Transverse colon (tissue), 3 donors: ENCODE measurements at regions not wholly inside any gene's neighbourhood (a gene's known extent, or its start where the extent isn't known, plus 50 kb on each side); places are given as distances from the start of the nearest gene placed in this dataset.

Experiments
- EP300 ChIP-seq: sonication (generic); formaldehyde crosslinking; IDR thresholded peaks from one replicate; pipeline ENCODE4 v1.6.1; 2017; ENCODE audit warnings: antibody characterized with exemption, low read depth
- TF ChIP-seq, protein P1 (sequence below), 5 experiments: fragments of 200-600 bp in 3 of 5; fragments of 450-650 bp in 2 of 5; sonication (generic) in 3 of 5; IDR thresholded peaks; 1 replicate in 2 of 5; 2 replicates in 3 of 5; pipeline ENCODE4 v1.5.1; 2016 to 2017; ENCODE audit warnings: antibody characterized with exemption in 5 of 5, inconsistent platforms in 3 of 5, mild to moderate bottlenecking in 2 of 5, moderate library complexity in 1 of 5

DNA sequence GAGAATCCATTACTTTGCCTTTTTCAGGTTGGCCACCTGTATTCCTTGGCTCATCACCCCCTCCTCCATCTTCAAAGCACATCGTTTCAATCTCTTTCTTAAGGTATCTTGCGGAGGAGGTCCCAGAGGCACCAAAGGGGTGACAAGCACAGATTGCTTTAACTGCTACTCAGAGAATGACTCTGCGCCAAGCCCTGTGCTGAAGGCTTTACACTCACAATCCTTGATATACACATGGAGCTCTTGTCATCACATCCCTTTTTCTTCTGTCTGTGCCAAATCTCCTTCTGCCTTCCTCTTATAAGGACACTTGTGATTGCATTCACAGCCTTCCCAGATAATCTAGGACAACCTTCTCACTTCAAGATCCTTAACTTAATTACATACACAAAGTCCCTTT lies 134.7 kb upstream of the MAMLD1 start:
- TF ChIP-seq, protein P1, sequence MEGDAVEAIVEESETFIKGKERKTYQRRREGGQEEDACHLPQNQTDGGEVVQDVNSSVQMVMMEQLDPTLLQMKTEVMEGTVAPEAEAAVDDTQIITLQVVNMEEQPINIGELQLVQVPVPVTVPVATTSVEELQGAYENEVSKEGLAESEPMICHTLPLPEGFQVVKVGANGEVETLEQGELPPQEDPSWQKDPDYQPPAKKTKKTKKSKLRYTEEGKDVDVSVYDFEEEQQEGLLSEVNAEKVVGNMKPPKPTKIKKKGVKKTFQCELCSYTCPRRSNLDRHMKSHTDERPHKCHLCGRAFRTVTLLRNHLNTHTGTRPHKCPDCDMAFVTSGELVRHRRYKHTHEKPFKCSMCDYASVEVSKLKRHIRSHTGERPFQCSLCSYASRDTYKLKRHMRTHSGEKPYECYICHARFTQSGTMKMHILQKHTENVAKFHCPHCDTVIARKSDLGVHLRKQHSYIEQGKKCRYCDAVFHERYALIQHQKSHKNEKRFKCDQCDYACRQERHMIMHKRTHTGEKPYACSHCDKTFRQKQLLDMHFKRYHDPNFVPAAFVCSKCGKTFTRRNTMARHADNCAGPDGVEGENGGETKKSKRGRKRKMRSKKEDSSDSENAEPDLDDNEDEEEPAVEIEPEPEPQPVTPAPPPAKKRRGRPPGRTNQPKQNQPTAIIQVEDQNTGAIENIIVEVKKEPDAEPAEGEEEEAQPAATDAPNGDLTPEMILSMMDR (IDR thresholded peaks at IDR 0.05): no peak
- no peak for TF ChIP-seq EP300
